ENCODE measurements at regions not wholly inside any gene's neighbourhood (a gene's known extent, or its start where the extent isn't known, plus 50 kb on each side); places are given as distances from the start of the nearest gene placed in this dataset.
A peak's percentile ranks its signal among the peaks of the same experiment; 100 is the strongest.

GRCh38 chr2:20521682-20522189 lies 74.9 kb downstream of the RHOB start:
- DNase-seq (ENCODE audit: low spot score) = no peak
- in situ Hi-C loops (cut with HindIII; ENCODE audit: low sequenced_read_pairs) = no loop called here

DNA sequence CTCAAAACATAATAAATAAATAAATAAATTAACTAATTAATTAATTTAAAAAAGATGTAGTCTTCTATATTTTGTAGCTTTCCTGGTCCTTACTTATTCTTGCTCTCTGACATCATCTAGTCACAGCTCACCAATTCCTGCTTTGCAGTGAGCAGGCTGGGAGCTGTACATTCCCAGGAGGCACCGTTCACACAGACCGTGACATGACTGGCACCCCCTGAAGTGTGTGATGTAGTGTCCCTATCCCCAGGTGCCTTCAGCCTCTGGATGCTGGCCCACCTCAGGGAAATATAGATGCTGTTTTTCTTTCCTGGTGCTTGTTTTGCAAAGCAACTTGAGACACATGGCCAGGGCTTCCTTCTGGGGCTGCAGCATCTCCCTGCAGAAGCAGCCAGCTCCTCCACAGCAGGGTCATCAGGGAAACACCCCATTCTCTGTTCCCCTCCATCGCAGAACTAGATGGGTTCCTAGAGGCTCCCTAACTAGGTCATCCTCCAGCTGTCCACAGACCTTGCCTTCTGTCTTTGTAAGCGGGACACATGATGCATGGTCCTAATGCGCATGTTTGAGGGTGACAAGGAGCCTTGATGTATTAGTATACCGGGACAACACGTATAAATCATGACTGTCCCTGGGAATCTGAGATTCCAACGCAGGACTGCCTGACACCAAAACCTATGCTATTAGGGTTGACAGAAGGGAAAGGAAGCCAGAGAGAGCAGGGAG lies 76.4 kb downstream of the RHOB start:
- no peak for DNase-seq (ENCODE audit: low spot score)
- in situ Hi-C loops (cut with HindIII; ENCODE audit: low sequenced_read_pairs) = no loop called here

- no peak for DNase-seq (ENCODE audit: low spot score)
- in situ Hi-C loops (cut with HindIII; ENCODE audit: low sequenced_read_pairs) = no loop called here
These were observed 76.9 kb downstream of the RHOB start for GRCh38 chr2:20523799-20524187.

- in situ Hi-C loops (cut with HindIII; ENCODE audit: low sequenced_read_pairs) = no loop called here
- DNase-seq (ENCODE audit: low spot score) = no peak
These were observed 77.7 kb downstream of the RHOB start for GRCh38 chr2:20524412-20525040.

DNA sequence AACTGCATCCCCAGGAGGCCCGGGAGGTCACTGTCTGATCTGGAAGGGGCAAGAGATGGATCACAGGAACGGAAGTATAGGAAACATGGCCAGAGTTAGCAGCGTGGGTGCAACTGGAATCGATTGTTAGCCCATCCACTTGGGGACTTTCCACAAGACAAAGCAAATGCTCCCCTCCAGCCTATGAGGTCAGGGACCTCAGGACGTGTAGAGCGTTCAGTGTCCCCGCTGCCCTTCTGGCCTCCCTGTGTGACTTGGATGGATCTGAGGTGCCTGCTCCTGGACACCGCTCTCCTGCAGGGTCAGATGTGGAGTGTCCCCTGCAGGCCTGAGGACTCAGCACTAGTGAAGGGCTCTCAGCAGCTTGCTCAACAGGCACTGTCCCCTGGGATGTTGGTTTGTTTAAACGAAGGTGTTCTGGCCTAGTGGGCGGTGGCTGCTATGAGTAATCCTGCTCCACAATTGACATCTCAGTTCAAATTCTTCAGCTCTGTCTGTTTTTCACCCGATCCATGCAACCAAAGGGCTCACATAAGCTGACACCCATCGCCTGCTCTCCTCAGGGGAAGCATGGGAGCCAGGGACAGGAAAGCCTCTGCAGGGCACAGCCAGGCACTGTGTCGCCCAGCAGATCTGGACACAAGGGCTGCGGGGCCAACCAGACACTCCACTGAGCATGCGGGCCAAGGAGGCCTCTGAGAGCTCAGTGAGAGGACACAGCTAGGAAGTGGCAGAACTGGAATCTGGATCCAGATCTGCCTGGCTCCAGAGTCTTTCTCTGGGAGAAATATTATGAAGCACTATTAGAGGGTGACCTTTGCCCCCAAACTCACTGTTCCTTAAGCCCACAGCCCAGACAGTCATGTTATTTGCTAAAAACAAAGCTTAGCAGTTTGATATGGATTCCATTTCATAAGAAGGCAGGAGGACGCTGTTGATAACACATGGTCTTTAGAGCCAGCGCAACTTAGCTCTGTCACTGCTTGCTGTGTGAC lies 78.5 kb downstream of the RHOB start:
- in situ Hi-C loops (cut with HindIII; ENCODE audit: low sequenced_read_pairs) = no loop called here
- no peak for DNase-seq (ENCODE audit: low spot score)

GRCh38 chr2:20526160-20526559 lies 79.3 kb downstream of the RHOB start:
- no peak for DNase-seq (ENCODE audit: low spot score)
- in situ Hi-C loops (cut with HindIII; ENCODE audit: low sequenced_read_pairs) = no loop called here

- in situ Hi-C loops (cut with HindIII; ENCODE audit: low sequenced_read_pairs) = no loop called here
- peak; percentile 22 for DNase-seq (ENCODE audit: low spot score)
These were observed 79.8 kb downstream of the RHOB start for GRCh38 chr2:20526708-20527107.

GRCh38 chr2:20528713-20529112 lies 81.8 kb downstream of the RHOB start:
- in situ Hi-C loops (cut with HindIII; ENCODE audit: low sequenced_read_pairs) = no loop called here
- DNase-seq (ENCODE audit: low spot score) = no peak

GRCh38 chr2:20530520-20530919 lies 83.6 kb downstream of the RHOB start:
- in situ Hi-C loops (cut with HindIII; ENCODE audit: low sequenced_read_pairs) = no loop called here
- no peak for DNase-seq (ENCODE audit: low spot score)

GRCh38 chr2:20531633-20532262 lies 84.9 kb downstream of the RHOB start:
- no peak for DNase-seq (ENCODE audit: low spot score)
- in situ Hi-C loops (cut with HindIII; ENCODE audit: low sequenced_read_pairs) = no loop called here

DNA sequence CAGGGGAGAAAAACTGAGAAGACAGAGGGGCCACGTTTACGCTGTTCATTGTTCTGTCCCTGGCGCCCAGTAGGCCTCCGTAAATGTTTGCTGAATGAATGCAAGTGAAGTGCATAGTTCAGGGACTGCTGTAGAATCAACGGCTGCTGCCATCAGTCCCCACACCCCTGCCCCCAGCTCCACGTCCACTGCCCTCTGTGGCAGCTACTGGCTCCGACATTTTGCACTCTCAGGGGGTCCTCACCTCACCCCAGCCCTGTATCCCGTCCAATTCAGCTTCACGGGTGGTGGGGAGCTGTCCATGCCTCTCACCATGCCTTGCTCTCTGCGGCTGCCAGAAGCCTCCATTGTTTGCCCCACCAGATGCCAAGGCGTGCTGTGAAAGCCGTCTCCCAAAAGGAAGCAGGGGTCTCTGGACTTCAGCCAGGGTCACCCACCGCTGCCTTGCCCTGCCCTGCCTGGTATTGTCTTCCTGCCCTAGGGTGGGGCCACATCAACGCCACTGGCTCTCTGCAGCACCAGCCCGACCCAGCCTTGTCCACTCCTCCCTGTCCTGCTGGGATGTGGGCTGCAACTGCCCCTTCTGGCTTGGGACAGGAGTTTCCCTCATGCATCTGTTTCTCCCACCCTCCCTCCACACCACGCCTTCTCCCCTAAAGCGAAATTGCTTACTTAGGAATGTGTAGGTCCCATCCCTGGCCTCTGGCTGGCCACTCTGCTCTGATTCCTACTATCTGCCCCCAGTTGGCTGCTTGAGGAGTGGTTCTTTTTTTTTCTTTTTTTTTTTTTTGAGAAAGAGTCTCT lies 86.0 kb downstream of the RHOB start:
- in situ Hi-C loops (cut with HindIII; ENCODE audit: low sequenced_read_pairs) = no loop called here
- no peak for DNase-seq (ENCODE audit: low spot score)

GRCh38 chr2:20533993-20534622 lies 87.2 kb downstream of the RHOB start:
- in situ Hi-C loops (cut with HindIII; ENCODE audit: low sequenced_read_pairs) = no loop called here
- DNase-seq (ENCODE audit: low spot score) = no peak

GRCh38 chr2:20534913-20535801 lies 88.3 kb downstream of the RHOB start:
- DNase-seq (ENCODE audit: low spot score) = no peak
- in situ Hi-C loops (cut with HindIII; ENCODE audit: low sequenced_read_pairs) = no loop called here

DNA sequence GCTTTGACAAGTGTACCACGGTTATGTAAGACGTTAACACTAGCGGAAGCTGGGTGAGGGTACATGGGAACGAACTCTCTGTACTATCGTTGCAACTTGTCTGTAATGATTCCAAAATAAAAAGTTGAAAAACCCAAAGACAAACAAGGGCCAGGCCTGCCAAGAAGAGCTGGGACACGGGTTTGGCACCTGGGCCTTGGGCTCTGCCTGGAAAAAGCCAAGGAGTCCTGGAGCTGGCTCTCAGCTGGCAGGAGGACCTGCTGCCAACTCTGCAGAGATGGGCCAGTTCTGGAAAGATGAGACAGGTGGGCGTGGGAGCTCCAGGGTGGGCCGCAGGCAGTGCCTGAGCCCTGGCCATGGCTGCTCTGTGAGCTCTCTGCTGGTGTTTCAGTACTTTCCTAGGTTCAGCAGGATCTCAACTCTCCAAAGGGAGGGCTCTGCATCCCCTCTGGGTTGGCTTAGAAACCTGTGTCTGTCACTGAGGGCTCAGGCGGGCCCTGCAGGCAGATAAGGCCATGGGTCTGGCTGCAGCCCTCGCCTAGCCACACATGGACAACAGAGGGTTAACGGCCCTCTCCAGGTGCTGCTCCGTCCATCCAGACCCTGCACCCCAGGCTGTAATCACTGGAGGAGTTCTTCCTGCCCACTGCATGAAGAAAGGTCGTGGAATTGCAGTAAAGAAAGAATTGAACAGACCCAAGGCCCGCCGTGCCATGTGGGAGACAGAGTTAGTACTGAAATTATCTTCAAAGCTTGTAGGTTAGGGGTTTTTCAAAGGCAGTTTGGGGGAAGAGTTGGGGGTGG lies 89.9 kb downstream of the RHOB start:
- in situ Hi-C loops (cut with HindIII; ENCODE audit: low sequenced_read_pairs) = no loop called here
- DNase-seq (ENCODE audit: low spot score) = peak; percentile 30

DNA sequence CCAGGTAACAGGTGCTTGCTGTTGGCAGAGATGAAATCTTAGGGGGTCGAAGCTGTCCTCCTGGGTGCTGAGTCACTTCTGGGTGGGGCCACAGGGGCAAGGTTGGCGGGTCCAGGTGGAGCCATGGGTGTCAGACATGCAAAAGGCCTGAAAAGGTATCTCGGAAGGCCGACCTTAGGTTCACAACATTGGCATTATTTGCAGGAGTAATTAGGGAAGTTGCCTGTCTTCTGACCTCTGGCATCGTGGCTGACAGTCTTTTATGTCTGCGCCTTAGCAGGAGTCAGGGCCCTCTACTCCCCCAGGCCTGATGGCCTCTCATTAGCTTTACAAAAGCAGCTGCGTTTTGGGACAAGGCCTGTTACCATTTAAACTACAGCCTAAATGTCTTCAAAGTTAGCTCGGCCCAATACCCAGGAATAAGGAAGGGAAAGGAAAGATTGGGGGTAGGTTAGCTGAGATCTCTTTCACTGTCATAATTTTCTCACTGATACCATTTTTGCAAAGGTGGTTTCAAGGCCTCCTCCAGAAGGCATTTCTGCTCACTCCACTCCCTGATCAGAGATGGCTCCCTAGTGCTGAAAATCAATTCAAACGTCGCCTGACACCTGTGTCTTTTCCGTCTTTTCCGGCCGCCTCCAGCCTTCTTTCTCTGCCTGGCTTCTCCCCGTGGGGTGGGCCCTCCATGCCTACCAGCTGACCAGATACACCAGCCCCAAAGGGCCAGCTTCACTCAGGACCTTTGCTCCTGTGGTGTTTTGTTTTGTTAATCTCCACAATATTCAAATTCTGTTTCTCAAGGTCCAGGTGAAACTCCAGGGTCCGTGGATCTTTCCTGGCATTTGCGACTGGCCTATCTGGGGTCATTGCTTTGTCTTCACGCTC lies 90.8 kb downstream of the RHOB start:
- in situ Hi-C loops (cut with HindIII; ENCODE audit: low sequenced_read_pairs) = no loop called here
- DNase-seq (ENCODE audit: low spot score) = no peak

All from G401 (cell line).